Mammary epithelial cell (primary cell): ENCODE measurements at regions not wholly inside any gene's neighbourhood (a gene's known extent, or its start where the extent isn't known, plus 50 kb on each side); places are given as distances from the start of the nearest gene placed in this dataset.

ENCODE experiments used
- EZH2 ChIP-seq: IDR thresholded peaks from 2 replicates; pipeline ENCODE4 v1.6.1; 2012; ENCODE audit warnings: low read length, inconsistent platforms, borderline replicate concordance
- TF ChIP-seq, protein P1 (sequence below), 2 donors: IDR thresholded peaks in 1 of 2; conservative IDR thresholded peaks in 1 of 2; 2 replicates each; pipeline ENCODE4 v1.5.1; 2011 to 2012; ENCODE audit warnings: inconsistent platforms in 2 of 2, low read length in 2 of 2, mild to moderate bottlenecking in 2 of 2, control low read depth in 1 of 2, low read depth in 1 of 2; ENCODE audit not compliant: insufficient read depth in 1 of 2; ENCODE audit errors: extremely low read depth in 1 of 2

DNA sequence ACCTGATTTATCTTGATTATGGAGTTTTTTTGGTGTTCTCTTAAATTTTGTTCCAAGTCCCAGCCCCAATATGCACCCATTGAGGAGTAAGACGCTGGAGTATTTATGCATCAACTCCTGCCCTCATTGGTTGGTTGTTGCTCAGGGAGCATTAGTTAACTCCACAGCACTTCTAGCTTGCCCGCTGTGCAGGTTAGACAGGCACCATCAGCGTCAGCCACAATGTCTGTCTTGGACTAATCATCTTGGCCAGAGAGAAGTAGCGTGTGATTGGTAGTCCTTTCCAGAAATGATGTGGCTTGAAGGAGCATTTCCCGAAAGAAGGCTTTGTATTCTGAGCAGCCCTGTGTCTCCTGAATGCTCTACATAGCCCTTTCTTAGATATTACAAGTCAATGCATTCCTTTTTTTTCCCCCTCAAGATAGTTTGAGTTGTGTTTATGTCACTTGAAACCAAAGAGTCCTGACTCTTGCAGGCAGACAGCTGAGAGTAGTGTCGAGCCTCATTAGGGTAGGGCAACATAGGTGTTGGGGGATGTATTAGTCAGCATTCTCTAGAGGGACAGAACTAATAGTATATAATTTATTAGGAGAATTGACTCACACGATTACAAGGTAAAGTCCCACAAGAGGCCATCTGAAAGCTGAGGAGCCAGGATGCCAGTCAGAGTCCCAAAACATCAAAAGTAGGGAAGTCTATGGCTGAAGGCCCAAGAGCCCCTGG, 94.6 kb upstream of the RCN1 start:
- TF ChIP-seq, protein P1, sequence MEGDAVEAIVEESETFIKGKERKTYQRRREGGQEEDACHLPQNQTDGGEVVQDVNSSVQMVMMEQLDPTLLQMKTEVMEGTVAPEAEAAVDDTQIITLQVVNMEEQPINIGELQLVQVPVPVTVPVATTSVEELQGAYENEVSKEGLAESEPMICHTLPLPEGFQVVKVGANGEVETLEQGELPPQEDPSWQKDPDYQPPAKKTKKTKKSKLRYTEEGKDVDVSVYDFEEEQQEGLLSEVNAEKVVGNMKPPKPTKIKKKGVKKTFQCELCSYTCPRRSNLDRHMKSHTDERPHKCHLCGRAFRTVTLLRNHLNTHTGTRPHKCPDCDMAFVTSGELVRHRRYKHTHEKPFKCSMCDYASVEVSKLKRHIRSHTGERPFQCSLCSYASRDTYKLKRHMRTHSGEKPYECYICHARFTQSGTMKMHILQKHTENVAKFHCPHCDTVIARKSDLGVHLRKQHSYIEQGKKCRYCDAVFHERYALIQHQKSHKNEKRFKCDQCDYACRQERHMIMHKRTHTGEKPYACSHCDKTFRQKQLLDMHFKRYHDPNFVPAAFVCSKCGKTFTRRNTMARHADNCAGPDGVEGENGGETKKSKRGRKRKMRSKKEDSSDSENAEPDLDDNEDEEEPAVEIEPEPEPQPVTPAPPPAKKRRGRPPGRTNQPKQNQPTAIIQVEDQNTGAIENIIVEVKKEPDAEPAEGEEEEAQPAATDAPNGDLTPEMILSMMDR (conservative IDR thresholded peaks at IDR 0.05 in 1 of 2, IDR thresholded peaks at IDR 0.05 in 1 of 2; ENCODE audit: extremely low read depth in 1 of 2, insufficient read depth in 1 of 2, low read depth in 1 of 2, low read length in 2 of 2) = no peak
- TF ChIP-seq EZH2 = no peak
